ENCODE measurements at regions not wholly inside any gene's neighbourhood (a gene's known extent, or its start where the extent isn't known, plus 50 kb on each side); places are given as distances from the start of the nearest gene placed in this dataset.

GRCh38 chr21:25334046-25334730 lies 273.1 kb downstream of the MRPL39 start:
- Histone ChIP-seq H3K14ac (replicated peaks; ENCODE audit: low read depth, low read length) (no peak overlapping the region), H3K4me1 (ENCODE audit: control insufficient read depth, insufficient read depth, low read length) (0 out of 2 replicates have a peak, but pooled peaks cover 2% of the 10 kb centered on the region), H3K4me3 (ENCODE audit: insufficient read depth, low read depth, low read length) (no peak overlapping the region), H3K4ac (ENCODE audit: low read depth, low read length) (no peak overlapping the region), H3K79me1 (ENCODE audit: low read depth in 1 of 2, low read length in 2 of 2) (no peaks in the 10 kb centered on the region), H4K20me1 (ENCODE audit: insufficient read depth, low read length) (no peaks in the 10 kb centered on the region), H3K9me3 (ENCODE audit: control insufficient read depth, insufficient read depth, low read length) (no peaks in the 10 kb centered on the region), H4K5ac (ENCODE audit: low read depth, low read length) (no peak overlapping the region), H3K9me1 (ENCODE audit: insufficient read depth, low read length) (no peaks in the 10 kb centered on the region), H2AFZ (replicated peaks; ENCODE audit: low read length, poor library complexity) (no peak overlapping the region), H4K91ac (ENCODE audit: insufficient read depth, low read depth, low read length) (no peak overlapping the region), H3K9ac (ENCODE audit: low read depth, low read length) (no peak overlapping the region), H3K56ac (ENCODE audit: extremely low read depth, insufficient read depth, low read length) (no peak overlapping the region), H3K36me3 (ENCODE audit: control insufficient read depth, insufficient read depth, low read length) (no peaks in the 10 kb centered on the region), H3K4me2 (ENCODE audit: low read depth, low read length) (no peak overlapping the region), H3K23ac (ENCODE audit: low read depth, low read length) (no peak overlapping the region), H2AK9ac (replicated peaks; ENCODE audit: low read depth, low read length, poor library complexity) (no peak overlapping the region), H3K18ac (ENCODE audit: low read depth, low read length) (no peak overlapping the region), H2BK5ac (ENCODE audit: low read depth, low read length, poor library complexity, severe bottlenecking) (no peak overlapping the region), H2BK120ac (ENCODE audit: low read depth, low read length) (no peak overlapping the region), H4K8ac (ENCODE audit: low read depth in 2 of 2, low read length in 2 of 2) (peak overlapping the region in 1 of 2 experiments; percentile 12; a peak in 1 of 4 replicates), H2BK20ac (ENCODE audit: low read depth, low read length) (no peak overlapping the region), H2AK5ac (ENCODE audit: low read depth, low read length) (no peak overlapping the region; the same call in 1 of the 2 replicates), H3K27me3 (ENCODE audit: control insufficient read depth, insufficient read depth, low read length) (no peaks in the 10 kb centered on the region), H3K27ac (ENCODE audit: insufficient read depth, low read length) (no peak overlapping the region), H2BK15ac (ENCODE audit: low read depth, low read length) (no peak overlapping the region)
- DNase-seq, result no peak
- in situ Hi-C loops (cut with MboI; ENCODE audit: low sequenced_read_pairs) (no loop called here), dilution Hi-C loops (cut with HindIII; ENCODE audit: low sequenced_read_pairs, unreplicated experiment) (no loop called here), intact Hi-C loops (cut with micrococcal nuclease) (loop anchor here (10.0 kb wide), 1 partner anchor 1219 kb away; no protein-coding TSS in a partner anchor)
- BruUV-seq (replicated peaks), result no TSS peak
- ChIA-PET POLR2A (ENCODE audit: unreplicated experiment) (no interaction called here), CTCF (interaction anchor here (1.1 kb wide), 1 partner anchor 52 kb away, joined by 3 read pairs; no protein-coding TSS in a partner anchor)
- TF ChIP-seq RFX5 (IDR thresholded peaks at IDR 0.05; ENCODE audit: low read depth, low read length) (no peak), FOS (IDR thresholded peaks at IDR 0.05; ENCODE audit: low read depth, low read length) (no peak), NFE2L2 (IDR thresholded peaks at IDR 0.05; ENCODE audit: low read depth, low read length) (no peak), BHLHE40 (IDR thresholded peaks at IDR 0.05; ENCODE audit: low read depth, low read length) (no peak), MAFK (IDR thresholded peaks at IDR 0.05; ENCODE audit: low read depth, low read length) (no peak), CEBPB (IDR thresholded peaks at IDR 0.05; ENCODE audit: low read depth, low read length) (no peak), RAD21 (IDR thresholded peaks at IDR 0.05; ENCODE audit: low read length) (no peak), ELK1 (IDR thresholded peaks at IDR 0.05; ENCODE audit: borderline replicate concordance, low read depth, low read length) (no peak), CTCF (conservative IDR thresholded peaks at IDR 0.05; ENCODE audit: low read depth, low read length) (no peak), POLR2A (IDR thresholded peaks at IDR 0.05; ENCODE audit: low read depth, low read length) (no peak), CHD1 (IDR thresholded peaks at IDR 0.05; ENCODE audit: low read depth, low read length) (no peak), MXI1 (IDR thresholded peaks at IDR 0.05; ENCODE audit: borderline replicate concordance, low read depth, low read length) (no peak), RCOR1 (IDR thresholded peaks at IDR 0.05; ENCODE audit: insufficient replicate concordance, low read length) (no peak), MAZ (IDR thresholded peaks at IDR 0.05; ENCODE audit: borderline replicate concordance, low read depth, low read length) (no peak), SMC3 (IDR thresholded peaks at IDR 0.05; ENCODE audit: low read depth, low read length) (no peak)
- WGBS, 2 experiments (ENCODE audit: extremely low coverage in 2 of 2, insufficient read length in 1 of 2), result 40% methylated on average over 1 of the region's 6 CpGs; no CpG with 5 or more reads in 1 of the 2 experiments
- no peak for ATAC-seq (ENCODE audit: low read depth)

Measured in IMR-90 (cell line).